ENCODE measurements at regions not wholly inside any gene's neighbourhood (a gene's known extent, or its start where the extent isn't known, plus 50 kb on each side); places are given as distances from the start of the nearest gene placed in this dataset.

GRCh38 chr20:43804781-43805180 is 78.0 kb upstream of the GTSF1L start:
- TF ChIP-seq GATA2 (IDR thresholded peaks at IDR 0.05; ENCODE audit: low read depth, low read length) (no peak), GATA3 (IDR thresholded peaks at IDR 0.05; ENCODE audit: low read depth, low read length) (no peak)
